ENCODE measurements at regions not wholly inside any gene's neighbourhood (a gene's known extent, or its start where the extent isn't known, plus 50 kb on each side); places are given as distances from the start of the nearest gene placed in this dataset.

DNA sequence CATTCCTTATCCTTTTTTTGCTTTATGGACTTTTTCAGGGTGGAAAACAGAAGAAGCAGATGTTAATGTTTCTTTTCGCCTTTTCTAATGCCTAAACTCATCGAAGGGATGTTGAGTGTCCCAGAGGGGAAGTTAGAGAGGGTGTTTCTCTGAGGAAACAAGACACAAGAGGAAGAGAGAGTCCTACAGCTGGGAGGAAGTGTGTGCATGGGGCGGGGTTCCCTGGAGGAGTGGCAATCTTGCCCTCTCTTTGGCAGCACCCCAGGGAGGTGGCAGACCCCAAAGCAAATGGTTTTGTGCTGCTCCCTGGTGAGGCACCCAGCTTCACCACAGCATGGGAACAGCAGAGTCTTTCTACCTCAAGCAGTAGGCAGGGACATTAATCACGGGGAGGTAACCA lies 377.6 kb downstream of the RND3 start:
- TF ChIP-seq, protein P1, sequence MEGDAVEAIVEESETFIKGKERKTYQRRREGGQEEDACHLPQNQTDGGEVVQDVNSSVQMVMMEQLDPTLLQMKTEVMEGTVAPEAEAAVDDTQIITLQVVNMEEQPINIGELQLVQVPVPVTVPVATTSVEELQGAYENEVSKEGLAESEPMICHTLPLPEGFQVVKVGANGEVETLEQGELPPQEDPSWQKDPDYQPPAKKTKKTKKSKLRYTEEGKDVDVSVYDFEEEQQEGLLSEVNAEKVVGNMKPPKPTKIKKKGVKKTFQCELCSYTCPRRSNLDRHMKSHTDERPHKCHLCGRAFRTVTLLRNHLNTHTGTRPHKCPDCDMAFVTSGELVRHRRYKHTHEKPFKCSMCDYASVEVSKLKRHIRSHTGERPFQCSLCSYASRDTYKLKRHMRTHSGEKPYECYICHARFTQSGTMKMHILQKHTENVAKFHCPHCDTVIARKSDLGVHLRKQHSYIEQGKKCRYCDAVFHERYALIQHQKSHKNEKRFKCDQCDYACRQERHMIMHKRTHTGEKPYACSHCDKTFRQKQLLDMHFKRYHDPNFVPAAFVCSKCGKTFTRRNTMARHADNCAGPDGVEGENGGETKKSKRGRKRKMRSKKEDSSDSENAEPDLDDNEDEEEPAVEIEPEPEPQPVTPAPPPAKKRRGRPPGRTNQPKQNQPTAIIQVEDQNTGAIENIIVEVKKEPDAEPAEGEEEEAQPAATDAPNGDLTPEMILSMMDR (conservative IDR thresholded peaks at IDR 0.05): no peak
- no peak for TF ChIP-seq EZH2 (IDR thresholded peaks at IDR 0.05; ENCODE audit: low read depth)

All from PC-9 (cell line).